GM06990 (cell line): ENCODE measurements at regions not wholly inside any gene's neighbourhood (a gene's known extent, or its start where the extent isn't known, plus 50 kb on each side); places are given as distances from the start of the nearest gene placed in this dataset.

Experiments
- DNase-seq: peaks from one replicate; pipeline ENCODE4 v3.0.0-alpha.2; 2011; ENCODE audit not compliant: insufficient read length; ENCODE audit errors: extremely low read depth
- H3K27me3 ChIP-seq: replicated peaks from 2 replicates; pipeline ENCODE4 v1.6.0; 2011; ENCODE audit warnings: low read length; ENCODE audit not compliant: control insufficient read depth, insufficient read depth
- H3K36me3 ChIP-seq: 2 replicates; pipeline ENCODE4 v1.5.1; 2011; ENCODE audit warnings: low read length; ENCODE audit not compliant: control insufficient read depth, insufficient read depth
- H3K4me3 ChIP-seq: replicated peaks from 2 replicates; pipeline ENCODE4 v1.5.1; 2011; ENCODE audit warnings: low read depth, mild to moderate bottlenecking, control low read depth, low read length
- TF ChIP-seq, protein P1 (sequence below): IDR thresholded peaks from 2 replicates; pipeline ENCODE4 v1.5.1; 2011; ENCODE audit warnings: low read length, control low read depth, mild to moderate bottlenecking, inconsistent platforms; ENCODE audit not compliant: insufficient read depth, poor library complexity, severe bottlenecking

DNA sequence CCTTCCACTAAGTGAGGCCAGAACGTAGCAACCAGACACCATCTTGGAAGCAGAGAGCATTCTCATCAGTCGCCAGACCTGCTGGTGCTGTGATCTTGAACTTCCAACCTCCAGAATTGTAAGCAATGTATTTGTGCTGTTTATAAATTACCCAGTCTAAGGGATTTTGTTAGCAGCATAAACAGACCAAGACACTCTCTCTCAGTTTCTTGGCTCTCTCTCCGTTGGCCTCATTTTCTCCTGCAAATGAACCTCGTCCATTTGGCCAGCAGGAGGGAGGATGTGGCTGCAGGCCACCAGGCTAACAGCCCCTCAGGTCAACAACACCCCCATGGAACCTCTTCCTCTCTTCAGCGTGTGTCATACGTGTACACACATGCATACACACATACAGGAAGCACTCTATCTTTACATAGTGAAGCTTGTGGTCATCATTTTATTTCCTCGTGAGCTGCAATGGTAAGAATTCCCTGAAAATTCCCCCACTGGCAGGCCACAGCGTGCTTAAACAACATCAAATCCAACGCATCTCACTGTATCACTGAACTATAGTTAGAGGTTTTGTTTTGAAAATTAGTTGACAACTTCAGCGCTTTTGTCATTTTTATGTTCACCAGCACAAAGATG, 62.8 kb upstream of the PPP1R26 start:
- TF ChIP-seq, protein P1, sequence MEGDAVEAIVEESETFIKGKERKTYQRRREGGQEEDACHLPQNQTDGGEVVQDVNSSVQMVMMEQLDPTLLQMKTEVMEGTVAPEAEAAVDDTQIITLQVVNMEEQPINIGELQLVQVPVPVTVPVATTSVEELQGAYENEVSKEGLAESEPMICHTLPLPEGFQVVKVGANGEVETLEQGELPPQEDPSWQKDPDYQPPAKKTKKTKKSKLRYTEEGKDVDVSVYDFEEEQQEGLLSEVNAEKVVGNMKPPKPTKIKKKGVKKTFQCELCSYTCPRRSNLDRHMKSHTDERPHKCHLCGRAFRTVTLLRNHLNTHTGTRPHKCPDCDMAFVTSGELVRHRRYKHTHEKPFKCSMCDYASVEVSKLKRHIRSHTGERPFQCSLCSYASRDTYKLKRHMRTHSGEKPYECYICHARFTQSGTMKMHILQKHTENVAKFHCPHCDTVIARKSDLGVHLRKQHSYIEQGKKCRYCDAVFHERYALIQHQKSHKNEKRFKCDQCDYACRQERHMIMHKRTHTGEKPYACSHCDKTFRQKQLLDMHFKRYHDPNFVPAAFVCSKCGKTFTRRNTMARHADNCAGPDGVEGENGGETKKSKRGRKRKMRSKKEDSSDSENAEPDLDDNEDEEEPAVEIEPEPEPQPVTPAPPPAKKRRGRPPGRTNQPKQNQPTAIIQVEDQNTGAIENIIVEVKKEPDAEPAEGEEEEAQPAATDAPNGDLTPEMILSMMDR, result no peak
- Histone ChIP-seq H3K4me3 (no peak overlapping the region), H3K27me3 (no peaks in the 10 kb centered on the region), H3K36me3 (no peaks in the 10 kb centered on the region)
- no peak for DNase-seq

DNA sequence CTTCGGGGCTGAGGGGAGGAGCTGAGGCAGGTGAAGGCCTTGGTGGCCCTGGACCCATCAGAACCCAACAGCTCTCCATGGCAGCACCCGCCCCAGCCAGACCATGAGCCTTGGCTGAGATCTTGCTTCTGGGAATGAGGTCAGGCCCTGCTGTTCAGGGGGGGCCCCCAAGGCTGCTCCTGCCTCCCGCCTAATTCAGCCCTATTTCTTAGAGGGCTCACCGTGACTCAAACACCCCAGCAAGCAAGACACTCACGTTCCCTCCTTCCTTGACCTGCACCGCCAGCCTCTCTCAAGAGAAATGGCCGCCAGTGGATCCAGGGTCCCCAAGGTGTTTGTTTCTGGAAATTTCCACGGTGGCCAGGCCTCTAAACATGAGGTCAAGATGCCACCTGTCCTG, 61.4 kb upstream of the PPP1R26 start:
- TF ChIP-seq, protein P1, result no peak
- Histone ChIP-seq H3K4me3 (no peak overlapping the region), H3K36me3 (no peaks in the 10 kb centered on the region), H3K27me3 (no peaks in the 10 kb centered on the region)
- DNase-seq, result no peak

DNA sequence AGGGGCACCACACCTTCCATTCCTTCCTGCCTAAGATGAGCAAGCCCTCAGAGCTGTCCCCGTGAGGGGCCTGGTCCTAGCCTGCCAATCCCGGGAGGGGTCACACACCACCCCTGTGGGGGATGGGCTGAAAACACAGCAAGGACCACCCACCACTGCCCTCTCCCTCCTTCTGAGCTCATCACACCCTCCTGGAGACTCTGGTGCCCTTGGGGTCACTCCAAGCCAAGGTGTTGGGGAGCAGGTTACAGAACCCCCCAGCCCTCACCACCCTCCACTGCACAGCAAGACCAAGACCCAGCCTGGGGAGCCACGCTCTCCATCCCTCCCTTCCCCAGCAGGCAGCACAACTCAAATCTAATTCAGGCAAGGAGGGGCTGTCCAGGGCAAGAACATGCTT, 60.5 kb upstream of the PPP1R26 start:
- DNase-seq, result no peak
- TF ChIP-seq, protein P1, result no peak
- Histone ChIP-seq H3K4me3 (no peak overlapping the region), H3K36me3 (no peaks in the 10 kb centered on the region), H3K27me3 (no peaks in the 10 kb centered on the region)

DNA sequence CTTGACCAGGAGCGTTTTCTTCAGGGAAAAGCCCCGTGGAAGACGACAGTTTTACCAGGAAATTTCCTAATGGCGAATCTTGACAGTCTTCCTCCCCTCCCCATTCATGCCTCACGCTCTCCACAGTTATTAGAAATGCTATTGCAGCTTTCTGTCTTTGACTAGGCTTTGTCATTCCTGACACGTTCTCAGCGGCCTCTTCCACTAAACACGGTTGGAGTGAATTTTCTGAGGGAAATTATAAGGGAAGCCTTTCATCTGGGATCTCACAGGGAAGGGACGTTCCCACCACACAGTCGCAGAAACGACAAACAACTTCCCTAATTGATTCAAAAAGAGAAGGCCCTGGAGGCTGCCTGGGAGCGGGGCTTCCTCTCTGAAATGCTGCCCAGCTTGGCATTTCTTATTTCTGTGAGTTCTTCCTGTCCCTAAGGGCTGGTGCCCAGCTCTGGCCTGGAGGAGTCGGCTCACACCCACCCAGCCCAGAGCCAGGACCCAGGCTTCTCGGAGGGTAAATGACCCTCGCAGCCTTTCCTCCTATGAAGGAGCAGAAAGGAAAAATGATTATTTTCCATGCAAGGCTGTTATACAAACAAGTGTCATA, 57.1 kb upstream of the PPP1R26 start:
- no peaks in the 10 kb centered on the region for H3K36me3 ChIP-seq
- H3K27me3 ChIP-seq, result no peaks in the 10 kb centered on the region
- TF ChIP-seq, protein P1, result no peak
- no peak overlapping the region for H3K4me3 ChIP-seq
- no peak for DNase-seq

DNA sequence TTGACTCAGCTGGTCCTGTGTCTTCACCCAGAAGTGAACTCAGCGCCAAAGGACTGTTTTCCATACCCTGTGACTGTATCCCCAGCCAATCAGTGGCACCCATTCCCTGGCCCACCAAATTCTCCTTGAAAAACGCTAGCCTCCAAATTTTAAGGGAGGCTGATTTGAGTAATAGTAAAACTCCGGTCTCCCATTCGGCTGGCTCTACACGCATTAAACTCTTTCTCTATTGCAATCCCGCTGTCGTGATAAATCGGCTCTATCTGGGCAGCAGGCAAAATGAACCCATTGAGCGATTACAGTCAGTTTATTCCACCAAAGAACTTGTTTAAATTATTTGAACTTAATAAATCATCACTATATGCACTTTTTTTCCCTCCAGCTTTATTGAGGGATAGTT, 55.9 kb upstream of the PPP1R26 start:
- TF ChIP-seq, protein P1, result no peak
- no peak for DNase-seq
- Histone ChIP-seq H3K4me3 (no peak overlapping the region), H3K27me3 (no peaks in the 10 kb centered on the region), H3K36me3 (no peaks in the 10 kb centered on the region)
